ENCODE measurements at regions not wholly inside any gene's neighbourhood (a gene's known extent, or its start where the extent isn't known, plus 50 kb on each side); places are given as distances from the start of the nearest gene placed in this dataset.
"Not testable (repeated sequence)": the region's sequence is repeated elsewhere in the genome, so short reads cannot be mapped to it uniquely, and the experiment has no call there.

- peaks cover 2% of the 10 kb centered on the region for H3K9me3 Mint-ChIP-seq (ENCODE audit: unreplicated experiment)
These were observed 147.9 kb upstream of the SEMA3C start for GRCh38 chr7:81066797-81067196.

GRCh38 chr7:81064426-81064825 lies 145.6 kb upstream of the SEMA3C start:
- Mint-ChIP-seq H3K27ac (ENCODE audit: unreplicated experiment) (peak overlapping the region; percentile 85), H3K4me1 (ENCODE audit: low read depth, unreplicated experiment) (peaks cover 15% of the 10 kb centered on the region), H3K9me3 (ENCODE audit: unreplicated experiment) (peaks cover 2% of the 10 kb centered on the region), H3K27me3 (ENCODE audit: low read depth, unreplicated experiment) (no peaks in the 10 kb centered on the region), H3K4me3 (ENCODE audit: unreplicated experiment) (no peak overlapping the region), H3K36me3 (ENCODE audit: low read depth, unreplicated experiment) (no peaks in the 10 kb centered on the region)
- Histone ChIP-seq H3K27me3 (ENCODE audit: insufficient read depth, low read length) (no peaks in the 10 kb centered on the region), H3K36me3 (ENCODE audit: insufficient read depth, low read length) (no peaks in the 10 kb centered on the region), H3K4me1 (ENCODE audit: insufficient read depth, low read length) (no peaks in the 10 kb centered on the region), H4K20me1 (ENCODE audit: insufficient read depth, low read length) (no peaks in the 10 kb centered on the region), H3K4me2 (ENCODE audit: low read length) (no peak overlapping the region), H3K4me3 (ENCODE audit: insufficient read depth, low read depth, low read length) (no peak overlapping the region), H2AFZ (ENCODE audit: low read depth, low read length) (no peak overlapping the region), H3K27ac (ENCODE audit: low read depth, low read length) (no peak overlapping the region), H3K9ac (ENCODE audit: low read length) (no peak overlapping the region), H3K9me3 (ENCODE audit: insufficient read depth, low read depth, low read length) (no peaks in the 10 kb centered on the region), H3K79me2 (ENCODE audit: insufficient read depth, low read length) (no peaks in the 10 kb centered on the region)
- TF ChIP-seq EZH2 (IDR thresholded peaks at IDR 0.05; ENCODE audit: insufficient read depth, low read length): no peak
- TF ChIP-seq, protein P1, sequence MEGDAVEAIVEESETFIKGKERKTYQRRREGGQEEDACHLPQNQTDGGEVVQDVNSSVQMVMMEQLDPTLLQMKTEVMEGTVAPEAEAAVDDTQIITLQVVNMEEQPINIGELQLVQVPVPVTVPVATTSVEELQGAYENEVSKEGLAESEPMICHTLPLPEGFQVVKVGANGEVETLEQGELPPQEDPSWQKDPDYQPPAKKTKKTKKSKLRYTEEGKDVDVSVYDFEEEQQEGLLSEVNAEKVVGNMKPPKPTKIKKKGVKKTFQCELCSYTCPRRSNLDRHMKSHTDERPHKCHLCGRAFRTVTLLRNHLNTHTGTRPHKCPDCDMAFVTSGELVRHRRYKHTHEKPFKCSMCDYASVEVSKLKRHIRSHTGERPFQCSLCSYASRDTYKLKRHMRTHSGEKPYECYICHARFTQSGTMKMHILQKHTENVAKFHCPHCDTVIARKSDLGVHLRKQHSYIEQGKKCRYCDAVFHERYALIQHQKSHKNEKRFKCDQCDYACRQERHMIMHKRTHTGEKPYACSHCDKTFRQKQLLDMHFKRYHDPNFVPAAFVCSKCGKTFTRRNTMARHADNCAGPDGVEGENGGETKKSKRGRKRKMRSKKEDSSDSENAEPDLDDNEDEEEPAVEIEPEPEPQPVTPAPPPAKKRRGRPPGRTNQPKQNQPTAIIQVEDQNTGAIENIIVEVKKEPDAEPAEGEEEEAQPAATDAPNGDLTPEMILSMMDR (IDR thresholded peaks at IDR 0.05; ENCODE audit: insufficient read depth, low read depth, low read length): no peak
- DNase-seq (ENCODE audit: low read depth) (no peak), FAIRE-seq (no peak)

More at GRCh38 chr7:81066797-81067196, 147.9 kb upstream of the SEMA3C start:
- no peaks in the 10 kb centered on the region for H4K20me1 ChIP-seq (ENCODE audit: insufficient read depth, low read length)
- H3K79me2 ChIP-seq (ENCODE audit: insufficient read depth, low read length): no peaks in the 10 kb centered on the region
- H3K4me2 ChIP-seq (ENCODE audit: low read length): no peak overlapping the region
- no peak for FAIRE-seq
- H3K4me3 ChIP-seq (ENCODE audit: insufficient read depth, low read depth, low read length): no peak overlapping the region
- no peak for DNase-seq (ENCODE audit: low read depth)
- H3K36me3 Mint-ChIP-seq (ENCODE audit: low read depth, unreplicated experiment): no peaks in the 10 kb centered on the region
- H3K4me1 ChIP-seq (ENCODE audit: insufficient read depth, low read length): no peaks in the 10 kb centered on the region
- no peak overlapping the region for H3K4me3 Mint-ChIP-seq (ENCODE audit: unreplicated experiment)
- H3K27me3 Mint-ChIP-seq (ENCODE audit: low read depth, unreplicated experiment): no peaks in the 10 kb centered on the region
- peaks cover 15% of the 10 kb centered on the region for H3K4me1 Mint-ChIP-seq (ENCODE audit: low read depth, unreplicated experiment)
- no peak overlapping the region for H3K27ac Mint-ChIP-seq (ENCODE audit: unreplicated experiment)
- no peaks in the 10 kb centered on the region for H3K36me3 ChIP-seq (ENCODE audit: insufficient read depth, low read length)
- no peak overlapping the region for H3K27ac ChIP-seq (ENCODE audit: low read depth, low read length)
- TF ChIP-seq, protein P1 (IDR thresholded peaks at IDR 0.05; ENCODE audit: insufficient read depth, low read depth, low read length): no peak
- no peak for TF ChIP-seq EZH2 (IDR thresholded peaks at IDR 0.05; ENCODE audit: insufficient read depth, low read length)
- no peak overlapping the region for H3K9ac ChIP-seq (ENCODE audit: low read length)
- H3K9me3 ChIP-seq (ENCODE audit: insufficient read depth, low read depth, low read length): no peaks in the 10 kb centered on the region
- no peaks in the 10 kb centered on the region for H3K27me3 ChIP-seq (ENCODE audit: insufficient read depth, low read length)
- no peak overlapping the region for H2AFZ ChIP-seq (ENCODE audit: low read depth, low read length)

DNA sequence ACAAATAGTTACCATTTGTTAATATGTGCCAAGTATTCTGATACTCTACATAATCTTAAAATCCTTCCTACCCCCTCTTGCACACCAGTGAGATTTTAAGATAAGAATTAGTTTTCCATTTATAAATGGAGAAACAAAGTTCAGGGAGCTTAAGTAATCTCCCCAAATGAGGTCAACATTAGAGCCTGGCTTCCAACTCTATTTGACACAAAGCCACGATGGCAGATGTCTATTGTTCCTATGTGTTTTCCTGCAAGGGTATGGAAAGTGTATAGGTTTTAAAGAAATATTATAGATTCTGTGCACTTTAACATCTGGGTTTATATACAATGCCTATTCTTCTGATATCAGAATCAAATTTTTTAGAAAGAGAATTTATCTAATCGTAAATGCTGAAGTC lies 143.9 kb upstream of the SEMA3C start:
- Histone ChIP-seq H3K9me3 (ENCODE audit: insufficient read depth, low read depth, low read length) (no peaks in the 10 kb centered on the region), H2AFZ (ENCODE audit: low read depth, low read length) (no peak overlapping the region), H3K9ac (ENCODE audit: low read length) (no peak overlapping the region), H3K4me3 (ENCODE audit: insufficient read depth, low read depth, low read length) (no peak overlapping the region), H3K36me3 (ENCODE audit: insufficient read depth, low read length) (no peaks in the 10 kb centered on the region), H3K27me3 (ENCODE audit: insufficient read depth, low read length) (no peaks in the 10 kb centered on the region), H3K79me2 (ENCODE audit: insufficient read depth, low read length) (no peaks in the 10 kb centered on the region), H3K4me1 (ENCODE audit: insufficient read depth, low read length) (no peaks in the 10 kb centered on the region), H4K20me1 (ENCODE audit: insufficient read depth, low read length) (no peaks in the 10 kb centered on the region), H3K4me2 (ENCODE audit: low read length) (no peak overlapping the region), H3K27ac (ENCODE audit: low read depth, low read length) (no peak overlapping the region)
- H3K27ac Mint-ChIP-seq (ENCODE audit: unreplicated experiment): no peak overlapping the region
- peaks cover 15% of the 10 kb centered on the region for H3K4me1 Mint-ChIP-seq (ENCODE audit: low read depth, unreplicated experiment)
- H3K36me3 Mint-ChIP-seq (ENCODE audit: low read depth, unreplicated experiment): no peaks in the 10 kb centered on the region
- H3K4me3 Mint-ChIP-seq (ENCODE audit: unreplicated experiment): no peak overlapping the region
- TF ChIP-seq, protein P1 (IDR thresholded peaks at IDR 0.05; ENCODE audit: insufficient read depth, low read depth, low read length): no peak
- TF ChIP-seq EZH2 (IDR thresholded peaks at IDR 0.05; ENCODE audit: insufficient read depth, low read length): no peak
- no peaks in the 10 kb centered on the region for H3K27me3 Mint-ChIP-seq (ENCODE audit: low read depth, unreplicated experiment)
- DNase-seq (ENCODE audit: low read depth) (no peak), FAIRE-seq (no peak)
- H3K9me3 Mint-ChIP-seq (ENCODE audit: unreplicated experiment): no peaks in the 10 kb centered on the region

GRCh38 chr7:81057469-81057868 lies 138.6 kb upstream of the SEMA3C start:
- H3K4me2 ChIP-seq (ENCODE audit: low read length); DNase-seq (ENCODE audit: low read depth); H3K27me3 ChIP-seq (ENCODE audit: insufficient read depth, low read length); H3K4me1 Mint-ChIP-seq (ENCODE audit: low read depth, unreplicated experiment); H3K9me3 ChIP-seq (ENCODE audit: insufficient read depth, low read depth, low read length); H3K4me3 ChIP-seq (ENCODE audit: insufficient read depth, low read depth, low read length); H3K9me3 Mint-ChIP-seq (ENCODE audit: unreplicated experiment); H3K9ac ChIP-seq (ENCODE audit: low read length); H3K4me3 Mint-ChIP-seq (ENCODE audit: unreplicated experiment); H2AFZ ChIP-seq (ENCODE audit: low read depth, low read length); H3K27ac ChIP-seq (ENCODE audit: low read depth, low read length); H3K4me1 ChIP-seq (ENCODE audit: insufficient read depth, low read length); H3K27me3 Mint-ChIP-seq (ENCODE audit: low read depth, unreplicated experiment); H3K79me2 ChIP-seq (ENCODE audit: insufficient read depth, low read length); H3K36me3 Mint-ChIP-seq (ENCODE audit: low read depth, unreplicated experiment); FAIRE-seq; H3K36me3 ChIP-seq (ENCODE audit: insufficient read depth, low read length); H4K20me1 ChIP-seq (ENCODE audit: insufficient read depth, low read length); H3K27ac Mint-ChIP-seq (ENCODE audit: unreplicated experiment): not testable (repeated sequence)

Measured in astrocyte (in vitro differentiated cells and primary cell).